DMS53 treated with DMSO at 0.1 percent for 48 hours (cell line): ENCODE measurements at regions not wholly inside any gene's neighbourhood (a gene's known extent, or its start where the extent isn't known, plus 50 kb on each side); places are given as distances from the start of the nearest gene placed in this dataset.

Experiments used
- DNase-seq: peaks from one replicate; lab custom pipeline; 2025; ENCODE audit not compliant: unreplicated experiment; lab: John Stamatoyannopoulos, UW

DNA sequence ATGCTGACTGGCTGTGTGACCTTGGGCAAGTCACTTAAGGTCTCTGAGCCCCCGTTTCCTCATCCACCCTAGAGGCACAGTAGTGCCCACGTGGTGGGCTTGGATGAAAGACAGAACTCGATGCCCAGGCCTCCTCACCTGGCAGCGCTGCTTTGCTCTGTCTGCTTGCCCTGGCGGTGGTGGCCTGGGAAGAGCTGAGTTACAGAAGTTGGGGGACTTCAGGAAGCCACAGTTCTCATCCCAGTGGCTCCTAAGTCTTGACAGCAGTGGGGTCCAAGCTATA, 171.5 kb upstream of the IER5L start:
- no peak for DNase-seq

DNA sequence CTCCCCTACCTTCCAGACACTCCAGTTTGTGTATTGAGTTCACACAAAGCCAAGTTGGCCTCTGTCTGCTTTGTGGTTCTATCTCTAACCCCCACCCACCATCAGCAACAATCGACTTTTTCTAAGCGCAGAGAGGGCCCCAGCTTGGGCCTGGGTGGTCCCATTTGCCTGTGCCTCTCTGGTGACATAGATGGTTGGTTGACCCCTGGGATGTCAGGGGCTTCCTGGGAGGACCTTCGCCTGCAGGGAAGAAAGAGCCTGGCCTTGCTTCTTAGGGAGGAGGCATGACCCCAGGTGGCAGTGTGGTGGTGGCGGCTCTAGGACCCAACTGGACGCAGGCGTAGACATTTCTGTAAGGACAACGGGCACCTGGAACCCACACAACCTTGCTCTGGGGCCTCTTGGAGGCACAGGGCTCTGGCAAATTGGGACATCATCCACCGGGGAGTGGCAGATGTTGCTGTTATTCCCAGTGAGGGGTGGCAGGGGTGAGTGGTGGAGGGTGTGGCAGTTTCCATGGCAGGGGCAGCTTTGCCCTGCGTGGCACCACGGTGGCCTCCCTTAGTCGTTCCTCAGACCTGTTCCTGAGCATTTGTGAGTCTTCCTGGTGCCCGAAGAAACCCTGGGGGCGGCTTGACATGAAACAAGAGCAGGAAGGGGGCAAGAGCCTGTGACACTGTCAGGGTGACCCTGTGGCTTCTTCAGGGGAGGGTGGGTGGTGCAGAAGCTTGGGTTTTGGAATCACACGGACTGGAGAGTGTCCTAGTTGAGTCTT, 171.0 kb upstream of the IER5L start:
- DNase-seq, result no peak

DNA sequence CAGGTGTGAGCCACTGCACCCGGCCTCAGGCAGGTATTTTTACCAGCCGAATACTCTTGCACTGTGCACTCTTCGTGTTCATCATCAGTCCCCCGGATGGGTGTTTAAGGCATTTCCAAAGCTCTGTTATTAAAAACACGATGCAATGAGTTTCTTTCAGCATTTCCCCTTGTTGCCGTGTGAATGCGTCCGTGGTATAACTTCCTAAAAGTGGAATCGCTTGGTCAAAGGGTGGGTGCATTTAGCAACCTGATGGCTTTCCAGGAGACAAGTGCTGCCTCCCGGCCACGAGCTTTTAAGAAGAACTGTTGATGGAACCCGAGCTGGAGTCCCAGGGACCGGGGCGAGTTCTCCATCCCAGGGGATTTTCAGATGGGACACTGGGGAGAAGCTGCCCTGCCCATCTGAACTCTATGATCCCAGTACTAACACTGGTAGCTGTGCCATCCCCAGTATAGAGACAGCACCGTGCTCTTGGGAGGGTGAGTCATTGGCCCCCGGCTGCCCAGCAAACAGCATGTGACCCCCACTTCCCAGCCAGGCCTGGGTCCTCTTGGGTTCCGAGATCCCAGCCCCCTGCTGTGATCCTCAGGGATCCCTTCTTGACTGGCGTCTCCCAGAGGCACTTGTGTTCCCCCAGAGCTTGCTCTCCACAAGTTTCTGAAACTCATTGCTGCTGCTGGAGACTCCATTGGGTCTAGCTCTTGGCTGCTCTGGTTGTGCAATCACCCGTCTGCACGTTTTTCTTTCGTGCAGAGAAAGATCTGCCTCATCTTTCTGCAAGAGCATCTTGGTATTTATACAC, 169.5 kb upstream of the IER5L start:
- DNase-seq, result no peak

DNA sequence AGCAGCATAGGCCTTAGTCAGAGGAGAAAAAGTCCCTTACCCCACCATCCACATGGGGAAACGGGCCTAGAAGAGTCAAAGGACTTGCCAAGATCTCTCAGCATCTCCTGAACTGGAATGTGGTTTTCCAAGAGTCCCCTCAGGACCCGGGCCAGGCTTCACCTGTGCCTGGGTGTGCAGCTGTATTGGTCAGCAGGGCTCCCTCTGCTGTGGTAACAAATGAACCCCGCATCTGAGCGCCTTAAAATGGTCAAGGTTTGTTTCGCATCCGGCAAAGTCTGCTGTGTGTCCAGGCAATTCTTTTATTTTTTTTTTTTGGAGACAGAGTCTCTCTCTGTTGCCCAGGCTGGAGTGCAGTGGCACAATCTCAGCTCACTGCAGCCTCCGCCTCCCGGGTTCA, 168.0 kb upstream of the IER5L start:
- DNase-seq, result no peak

DNA sequence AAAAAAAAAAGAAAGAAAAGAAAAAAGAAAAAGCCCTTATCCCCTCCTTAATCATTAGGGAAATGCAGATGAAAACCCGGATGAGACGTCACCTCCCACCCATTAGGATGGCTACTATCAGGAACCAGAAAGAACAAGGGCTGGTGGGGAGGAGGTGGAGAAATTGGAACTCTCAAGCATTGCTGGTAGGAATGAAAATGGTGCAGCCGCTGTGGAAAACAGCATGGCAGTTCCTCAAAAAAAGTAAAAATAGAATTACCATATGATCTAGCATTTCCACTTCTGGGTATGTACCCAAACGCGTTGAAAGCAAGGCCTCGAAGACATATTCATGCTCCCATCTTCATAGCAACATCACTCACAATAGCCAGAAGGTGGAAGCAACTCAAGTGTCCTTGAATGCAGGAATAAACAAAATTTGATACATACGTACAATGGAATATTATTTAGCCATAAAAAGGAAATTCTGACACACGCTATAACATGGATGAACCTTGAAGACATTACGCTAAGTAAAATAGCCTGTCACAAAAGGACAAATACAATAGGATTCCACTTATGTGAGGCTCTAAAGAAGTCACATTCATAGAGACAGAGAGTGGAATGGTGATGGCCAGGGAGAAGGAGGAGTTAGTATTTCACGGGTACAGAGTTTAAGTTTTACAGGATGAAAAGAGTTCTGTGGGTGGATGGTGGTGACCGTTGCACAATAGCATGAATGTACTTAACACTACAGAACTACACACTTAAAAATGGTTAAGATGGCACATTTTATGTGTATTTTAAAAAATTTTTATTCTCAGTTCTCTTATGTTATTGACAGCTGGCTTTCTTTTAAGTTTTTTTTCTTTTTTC, 166.8 kb upstream of the IER5L start:
- DNase-seq, result no peak

DNA sequence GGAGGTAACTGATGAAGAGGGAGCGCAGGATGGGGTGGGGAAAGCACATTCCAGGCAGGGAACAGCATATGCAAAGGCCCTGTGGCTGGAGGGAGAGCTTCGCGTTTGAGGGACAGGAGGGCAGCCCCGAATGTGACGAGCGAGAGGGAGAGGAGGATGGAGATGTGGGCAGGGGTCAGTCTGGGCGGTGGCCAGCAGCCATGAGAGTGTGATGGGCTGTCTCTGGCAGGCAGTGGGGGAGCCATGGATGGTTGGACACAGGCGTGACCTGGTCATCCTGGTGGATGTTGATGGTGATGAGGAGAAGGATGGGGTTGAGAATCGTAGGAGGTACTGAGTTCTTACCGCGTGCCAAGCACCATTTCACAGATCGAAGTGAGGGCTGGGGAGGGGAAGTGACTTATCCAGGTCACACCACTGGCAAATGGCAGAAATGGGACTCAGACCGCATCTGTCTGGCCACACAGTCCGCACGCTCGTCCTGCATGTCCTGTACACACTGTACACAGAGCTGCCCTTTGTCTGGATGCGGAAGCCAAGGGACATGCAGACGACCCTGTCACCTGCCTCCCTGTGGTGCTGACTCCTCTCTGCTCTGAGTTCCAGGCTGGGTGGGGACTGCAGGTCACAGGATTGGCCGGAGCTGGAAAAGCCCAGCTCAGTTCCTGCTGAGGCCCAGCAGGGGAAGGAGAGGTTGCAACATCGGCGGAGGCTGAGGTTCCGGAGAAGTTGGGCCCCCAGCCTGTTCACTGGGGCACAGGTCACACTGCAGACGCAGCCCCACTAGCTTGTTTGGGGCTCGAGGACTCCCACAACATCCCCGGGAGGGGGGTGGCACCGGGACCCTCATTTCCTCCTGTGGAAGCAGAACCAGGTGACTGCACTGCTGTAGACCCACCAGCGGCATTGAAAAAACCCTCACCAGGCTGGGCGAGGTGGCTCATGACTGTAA, 165.6 kb upstream of the IER5L start:
- no peak for DNase-seq

DNA sequence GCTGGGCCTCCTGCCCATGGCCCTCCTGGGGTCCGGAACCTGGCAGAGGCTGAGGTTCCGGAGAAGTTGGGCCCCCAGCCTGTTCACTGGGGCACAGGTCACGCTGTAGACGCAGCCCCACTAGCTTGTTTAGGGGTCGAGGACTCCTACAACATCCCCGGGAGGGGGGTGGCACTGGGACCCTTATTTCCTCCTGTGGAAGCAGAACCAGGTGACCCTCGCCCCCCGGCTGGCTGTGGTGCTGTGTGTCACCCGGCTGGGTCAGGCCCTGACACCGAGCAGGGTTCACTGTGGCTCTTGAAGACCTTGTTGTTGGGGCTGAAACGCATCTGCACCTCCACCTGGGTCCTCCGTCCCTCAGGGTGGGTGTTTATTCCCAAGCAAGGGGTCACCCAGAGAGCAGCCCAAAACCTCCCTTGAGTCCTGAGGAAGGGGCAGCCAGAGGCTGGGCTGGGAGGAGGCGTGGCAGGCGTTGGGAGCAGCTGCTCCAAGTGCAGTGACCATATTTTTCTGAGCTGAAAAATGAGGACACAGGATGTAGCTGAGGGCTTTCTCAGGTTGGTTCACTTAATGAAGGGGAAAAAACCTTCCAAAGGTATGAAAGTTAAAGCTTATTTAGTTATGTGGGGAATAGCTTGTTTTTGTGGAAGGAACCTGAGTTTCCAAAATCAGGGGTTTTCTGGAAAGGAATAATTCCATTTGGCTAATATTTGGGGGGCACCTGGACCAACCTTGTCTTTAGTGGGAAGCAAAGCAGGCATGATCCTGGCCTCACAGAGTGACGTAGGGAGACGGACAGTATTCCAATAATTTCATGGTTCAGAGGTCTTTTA, 164.7 kb upstream of the IER5L start:
- DNase-seq, result no peak

DNA sequence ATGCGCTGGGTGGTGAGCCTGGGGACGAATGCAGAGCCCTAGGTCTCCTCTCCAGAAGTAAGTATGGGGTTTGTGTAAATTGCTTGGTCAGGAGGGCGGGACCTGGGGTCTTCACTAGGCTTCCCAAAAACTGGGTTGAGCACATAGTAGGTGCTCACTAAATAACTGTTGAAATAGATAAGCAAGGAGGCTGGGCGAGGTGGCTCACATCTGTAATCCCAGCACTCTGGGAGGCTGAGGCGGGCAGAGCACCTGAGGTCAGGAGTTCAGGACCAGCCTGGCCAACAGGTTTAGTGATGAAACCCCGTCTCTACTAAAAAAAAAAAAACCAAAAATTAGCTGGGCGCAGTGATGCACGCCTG, 163.9 kb upstream of the IER5L start:
- DNase-seq, result no peak

DNA sequence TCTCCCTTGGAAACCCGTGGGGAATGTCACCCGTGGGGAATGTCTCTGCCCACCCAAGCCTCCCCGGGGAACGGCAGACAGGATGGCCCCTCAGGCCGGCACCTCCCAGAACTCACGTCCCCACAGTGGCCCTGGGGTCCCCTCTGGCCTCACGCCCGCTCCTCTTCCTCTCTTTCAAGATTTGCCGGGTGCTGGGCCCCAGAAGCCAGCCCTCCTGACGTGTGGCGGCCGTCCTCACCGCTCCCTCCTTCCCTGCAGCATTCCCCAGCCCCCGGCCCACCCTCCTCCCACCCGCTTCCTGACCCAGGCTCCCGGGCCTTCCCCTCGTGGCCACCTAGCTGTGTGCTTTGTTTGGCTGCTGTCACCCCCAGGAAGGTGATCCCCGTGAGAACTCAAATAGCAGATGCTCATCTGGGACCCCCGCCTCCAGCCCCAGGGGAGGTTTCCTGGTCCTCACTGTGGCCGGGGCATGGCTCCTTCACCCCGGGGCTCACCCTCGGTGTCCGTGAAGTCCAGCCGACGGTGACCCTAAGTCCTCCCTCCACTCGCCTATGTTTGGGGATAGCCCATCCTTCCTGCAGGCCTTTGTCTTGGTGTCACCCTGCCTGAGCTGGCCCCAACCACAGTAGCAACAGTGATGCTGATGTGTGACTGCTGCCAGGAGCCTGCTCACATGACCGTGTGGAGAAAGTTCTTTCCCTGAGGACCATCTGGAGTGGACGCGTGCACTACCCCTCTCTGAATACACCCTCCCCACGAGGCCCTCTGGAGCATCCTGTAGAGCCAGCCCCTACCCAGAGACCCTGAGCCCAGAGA, 163.3 kb upstream of the IER5L start:
- DNase-seq, result no peak

DNA sequence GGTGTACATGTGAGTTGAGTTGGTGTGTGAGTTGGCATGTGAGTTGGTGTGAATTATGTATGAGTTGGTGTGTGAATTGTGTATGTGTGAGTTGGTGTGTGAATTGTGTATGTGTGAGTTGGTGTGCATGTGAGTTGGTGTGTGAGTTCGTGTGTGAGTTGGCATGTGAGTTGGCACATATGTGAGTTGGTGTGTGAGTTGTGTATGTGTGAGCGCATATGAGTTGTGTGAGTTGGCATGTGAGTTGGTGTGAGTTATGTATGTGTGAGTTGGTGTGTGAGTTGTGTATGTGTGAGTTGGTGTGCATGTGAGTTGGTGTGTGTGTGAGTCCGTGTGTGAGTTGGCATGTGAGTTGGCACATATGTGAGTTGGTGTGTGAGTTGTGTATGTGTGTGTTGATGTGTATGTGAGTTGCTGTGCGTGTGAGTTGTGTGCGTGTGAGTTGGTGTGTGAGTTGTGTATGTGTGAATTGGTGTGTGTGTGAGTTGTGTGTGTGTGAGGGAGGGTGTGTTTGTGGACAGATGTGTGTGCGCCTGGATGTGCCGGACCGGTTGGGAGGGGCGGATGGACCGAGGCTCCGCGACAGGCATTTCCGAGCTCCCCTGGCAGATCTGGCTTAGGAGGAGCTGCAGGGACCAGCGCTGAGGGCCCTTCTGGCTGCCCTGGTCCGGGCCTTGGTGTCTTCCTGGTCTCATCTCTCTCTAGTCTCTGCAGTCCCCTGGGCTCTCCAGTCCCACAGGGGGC, 162.5 kb upstream of the IER5L start:
- DNase-seq, result no peak

DNA sequence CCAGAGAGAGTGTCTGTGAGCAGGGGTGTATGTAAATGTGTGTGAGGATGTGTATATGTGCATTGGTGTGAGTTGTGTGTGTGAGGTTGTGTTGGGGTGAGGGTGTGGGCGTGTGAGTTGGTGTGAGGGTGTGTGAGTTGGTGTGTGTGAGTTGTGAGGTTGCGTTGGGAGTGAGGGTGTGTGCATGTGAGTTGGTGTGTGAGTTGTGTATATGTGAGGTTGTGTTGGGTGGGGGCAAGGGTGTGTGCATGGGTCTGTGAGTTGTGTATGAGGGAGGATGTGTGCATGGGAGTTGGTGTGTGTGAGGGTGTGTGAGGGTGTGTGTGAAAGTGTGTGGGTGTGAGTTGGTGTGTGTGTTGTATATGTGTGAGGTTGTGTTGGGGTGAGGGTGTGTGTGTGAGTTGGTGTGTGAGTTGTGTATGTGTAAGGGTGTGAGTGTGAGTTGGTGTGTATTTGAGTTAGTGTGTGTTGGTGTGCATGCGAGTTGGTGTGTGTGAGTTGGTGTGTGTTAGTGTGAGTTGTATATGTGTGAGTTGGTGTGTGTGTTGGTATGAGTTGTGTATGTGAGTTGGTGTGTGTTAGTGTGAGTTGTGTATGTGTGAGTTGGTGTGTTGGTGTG, 161.6 kb upstream of the IER5L start:
- DNase-seq, result no peak

DNA sequence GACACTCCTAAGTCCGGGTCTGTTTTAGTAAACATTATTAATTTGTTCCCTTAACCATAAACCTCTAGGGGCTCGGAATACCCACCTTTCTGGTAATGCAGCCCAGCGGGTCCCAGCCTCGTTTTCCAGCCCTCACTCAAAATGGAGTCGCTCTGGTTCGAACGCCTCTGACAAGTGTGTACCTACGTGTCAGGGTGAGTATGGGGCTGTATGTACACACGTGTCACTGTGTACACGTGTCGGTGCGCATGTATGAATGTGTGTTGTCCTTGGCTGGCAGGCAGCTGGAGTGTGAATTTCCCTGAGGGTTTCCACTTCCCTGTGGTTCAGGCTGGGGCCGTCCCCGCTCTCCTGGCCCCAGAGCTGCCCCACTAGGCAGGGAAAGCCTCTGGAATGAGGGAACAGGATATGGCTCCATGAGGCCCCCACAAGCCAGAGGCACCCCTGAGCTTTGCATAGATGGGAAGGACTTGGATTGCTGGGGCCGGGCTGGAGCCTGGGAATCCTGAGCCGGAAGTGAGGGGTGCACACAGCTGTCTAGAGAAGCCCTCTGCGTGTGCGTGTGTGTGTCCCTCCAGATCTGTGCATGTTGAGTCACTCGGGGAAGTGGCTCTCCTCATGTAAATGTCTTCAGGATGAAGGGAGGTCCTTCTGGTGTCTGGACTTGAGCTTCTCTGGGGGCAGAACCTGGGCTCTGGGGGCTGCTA, 160.8 kb upstream of the IER5L start:
- no peak for DNase-seq

DNA sequence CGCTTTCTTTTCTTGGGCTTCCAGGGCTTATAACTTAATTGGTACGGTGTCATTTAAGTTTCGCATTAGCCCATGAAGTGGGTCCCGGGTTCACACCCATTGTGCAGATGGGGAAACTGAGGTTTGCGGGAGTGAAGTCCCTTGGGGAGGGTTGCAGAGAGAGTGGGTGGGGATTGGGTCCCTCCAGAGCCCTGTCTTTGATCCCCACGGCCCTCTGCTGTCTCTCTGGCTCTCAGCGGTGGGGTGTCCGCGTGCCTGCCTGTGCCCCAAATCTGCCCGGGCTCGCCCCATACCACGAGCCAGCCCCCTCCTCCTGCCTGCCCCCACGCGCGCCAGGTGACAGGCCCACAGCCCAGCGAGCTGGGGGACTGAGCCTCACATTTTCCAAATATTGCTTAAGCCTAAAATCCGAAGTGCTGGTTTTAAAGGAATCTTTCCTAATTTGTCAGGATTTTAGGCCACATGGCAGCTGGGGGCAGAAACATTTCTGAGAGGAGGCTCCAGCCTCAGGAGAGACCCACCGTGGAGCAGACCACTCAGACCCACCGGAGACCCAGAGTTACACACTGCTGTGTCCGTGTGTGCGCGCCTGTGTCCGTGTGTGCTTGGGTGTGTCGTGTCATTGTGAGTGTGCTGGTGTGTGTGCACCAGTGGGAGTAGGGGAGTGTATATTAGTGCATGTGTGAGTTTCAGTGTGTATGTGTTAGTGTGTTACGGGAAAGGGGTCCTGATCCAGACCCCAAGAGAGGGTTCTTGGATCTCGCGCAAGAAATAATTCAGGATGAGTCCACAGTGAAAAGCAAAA, 159.5 kb upstream of the IER5L start:
- DNase-seq, result no peak

DNA sequence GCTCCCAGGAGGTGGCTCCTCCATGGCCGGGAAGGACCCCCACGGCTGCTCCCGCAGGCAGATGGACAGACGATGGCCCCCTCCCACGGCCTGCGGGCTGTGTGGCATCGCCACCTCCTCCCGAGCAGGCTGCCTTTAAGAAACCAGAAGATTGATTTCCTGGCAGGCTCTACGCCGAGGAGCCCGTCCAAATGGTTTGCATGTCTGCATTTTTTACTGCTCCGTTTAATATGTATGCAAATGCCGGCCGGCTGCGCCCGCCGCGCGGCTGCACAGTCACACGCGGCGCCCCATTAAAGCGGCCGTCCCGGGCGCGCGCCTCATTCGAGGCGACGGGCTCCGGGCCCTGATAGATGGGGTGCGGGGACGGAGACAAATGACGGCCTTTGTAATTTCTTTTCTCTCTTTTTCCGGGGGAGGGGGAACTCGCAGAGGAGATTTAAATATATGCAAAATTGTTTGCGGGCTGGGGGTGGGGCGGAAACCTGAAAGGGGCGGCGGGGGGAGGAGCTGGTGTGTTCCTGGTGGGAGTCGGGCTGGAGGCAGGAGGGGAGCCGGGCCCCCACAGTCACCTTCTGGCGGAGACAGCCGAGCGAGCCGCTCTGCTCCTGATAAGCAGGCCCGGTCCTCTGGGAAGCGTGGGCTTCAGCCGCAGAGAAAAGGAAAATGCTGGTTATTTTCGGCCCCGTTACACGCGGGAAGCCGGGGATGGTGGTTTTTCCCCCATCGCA, 158.7 kb upstream of the IER5L start:
- DNase-seq, result no peak

DNA sequence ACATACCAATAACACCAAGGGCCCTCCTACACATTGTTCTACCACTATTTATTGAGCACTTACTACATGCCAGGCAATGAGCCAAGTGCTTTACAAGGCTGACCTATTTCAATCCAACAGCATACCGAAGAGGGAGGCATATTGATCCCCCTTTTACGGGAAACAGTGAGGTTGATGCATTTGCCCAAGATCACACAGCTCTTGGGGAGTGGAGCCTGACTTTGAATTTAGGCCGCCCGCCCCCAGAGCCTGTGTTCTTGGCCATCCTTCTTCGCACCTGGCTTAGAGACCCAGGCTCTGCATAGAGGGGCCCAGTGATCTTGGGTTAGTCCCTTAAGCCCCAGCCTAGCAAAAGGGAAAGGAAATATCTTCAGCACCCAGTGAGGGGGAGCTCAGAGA, 158.1 kb upstream of the IER5L start:
- DNase-seq, result no peak
